Loucy (cell line): ENCODE measurements at regions not wholly inside any gene's neighbourhood (a gene's known extent, or its start where the extent isn't known, plus 50 kb on each side); places are given as distances from the start of the nearest gene placed in this dataset.

Source experiments
- H2AFZ ChIP-seq: fragments of 200-600 bp; sonication (generic); 2 replicates; pipeline ENCODE4 v1.6.0; 2016; ENCODE audit warnings: antibody characterized with exemption, mild to moderate bottlenecking, low read length, moderate library complexity
- H3F3A ChIP-seq: fragments of 200-600 bp; 2 replicates; pipeline ENCODE4 v1.6.0; 2016; ENCODE audit warnings: antibody characterized with exemption, low read depth, mild to moderate bottlenecking
- H3K27me3 ChIP-seq: fragments of 200-600 bp; sonication (generic); 2 replicates; pipeline ENCODE4 v1.6.1; 2014; ENCODE audit warnings: low read length, mild to moderate bottlenecking; ENCODE audit not compliant: insufficient read depth, poor library complexity, severe bottlenecking
- H3K36me3 ChIP-seq: fragments of 200-600 bp; sonication (generic); 2 replicates; pipeline ENCODE4 v1.6.1; 2016; ENCODE audit warnings: low read length; ENCODE audit not compliant: insufficient read depth
- H3K4me1 ChIP-seq: fragments of 200-600 bp; sonication (generic); 2 replicates; pipeline ENCODE4 v1.5.1; 2014; ENCODE audit warnings: low read length, mild to moderate bottlenecking; ENCODE audit not compliant: insufficient read depth, poor library complexity, severe bottlenecking
- H3K4me2 ChIP-seq: fragments of 200-600 bp; sonication (generic); 2 replicates; pipeline ENCODE4 v1.6.0; 2014; ENCODE audit warnings: antibody characterized with exemption, low read length, low read depth, mild to moderate bottlenecking; ENCODE audit not compliant: poor library complexity, severe bottlenecking
- H3K4me3 ChIP-seq: fragments of 200-600 bp; sonication (generic); 2 replicates; pipeline ENCODE4 v1.5.1; 2014; ENCODE audit warnings: low read length, mild to moderate bottlenecking, mixed read lengths; ENCODE audit not compliant: poor library complexity, severe bottlenecking
- H3K79me2 ChIP-seq: fragments of 200-600 bp; sonication (generic); 2 replicates; pipeline ENCODE4 v1.6.1; 2014; ENCODE audit warnings: low read length; ENCODE audit not compliant: insufficient read depth
- H3K9ac ChIP-seq: fragments of 200-600 bp; sonication (generic); 2 replicates; pipeline ENCODE4 v1.6.0; 2014; ENCODE audit warnings: mild to moderate bottlenecking, low read depth, low read length, moderate library complexity; ENCODE audit not compliant: poor library complexity, severe bottlenecking
- H3K9me2 ChIP-seq: fragments of 200-600 bp; sonication (generic); replicated peaks from 2 replicates; pipeline ENCODE4 v1.6.1; 2016; ENCODE audit warnings: low read depth, low read length, mixed read lengths
- H3K9me3 ChIP-seq: fragments of 200-600 bp; sonication (generic); 2 replicates; pipeline ENCODE4 v1.6.1; 2014; ENCODE audit warnings: mild to moderate bottlenecking, antibody characterized with exemption, low read length, low read depth; ENCODE audit not compliant: insufficient read depth
- H4K20me1 ChIP-seq: fragments of 200-600 bp; sonication (generic); 2 replicates; pipeline ENCODE4 v1.6.0; 2014; ENCODE audit warnings: antibody characterized with exemption, low read length, mild to moderate bottlenecking; ENCODE audit not compliant: insufficient read depth, poor library complexity, severe bottlenecking
- EZH2phosphoT487 ChIP-seq: fragments of 200-600 bp; IDR thresholded peaks from 2 replicates; pipeline ENCODE4 v1.6.1; 2018; ENCODE audit warnings: antibody characterized with exemption, mild to moderate bottlenecking, moderate library complexity, borderline replicate concordance
- TF ChIP-seq, protein P1 (sequence below): fragments of 200-600 bp; sonication (generic); conservative IDR thresholded peaks from 2 replicates; pipeline ENCODE4 v1.5.1; 2014; ENCODE audit warnings: mild to moderate bottlenecking, antibody characterized with exemption, low read length

DNA sequence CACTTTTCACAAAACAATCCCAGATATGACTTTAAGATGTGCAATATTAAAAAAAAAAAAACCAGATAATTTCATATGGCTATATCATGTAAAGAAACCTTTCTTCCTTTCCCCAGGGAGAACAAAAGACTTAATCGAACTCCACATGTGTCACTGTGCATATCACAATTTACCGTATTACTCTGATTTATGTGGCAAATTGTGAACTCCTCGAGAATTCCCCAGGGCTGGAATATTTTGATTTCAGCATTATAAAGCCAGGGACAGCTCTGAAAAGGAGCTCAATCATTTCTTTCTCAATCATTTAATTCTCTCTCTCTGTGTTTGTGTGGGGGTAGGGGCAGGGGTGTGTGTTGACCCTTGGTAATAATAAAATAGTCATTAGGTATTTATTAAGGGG lies 165.8 kb downstream of the TDRD15 start:
- no peak overlapping the region for H3K4me3 ChIP-seq
- H3K36me3 ChIP-seq = no peaks in the 10 kb centered on the region
- H2AFZ ChIP-seq = no peak overlapping the region
- H3K4me1 ChIP-seq = no peaks in the 10 kb centered on the region
- TF ChIP-seq EZH2phosphoT487 = no peak
- TF ChIP-seq, protein P1, sequence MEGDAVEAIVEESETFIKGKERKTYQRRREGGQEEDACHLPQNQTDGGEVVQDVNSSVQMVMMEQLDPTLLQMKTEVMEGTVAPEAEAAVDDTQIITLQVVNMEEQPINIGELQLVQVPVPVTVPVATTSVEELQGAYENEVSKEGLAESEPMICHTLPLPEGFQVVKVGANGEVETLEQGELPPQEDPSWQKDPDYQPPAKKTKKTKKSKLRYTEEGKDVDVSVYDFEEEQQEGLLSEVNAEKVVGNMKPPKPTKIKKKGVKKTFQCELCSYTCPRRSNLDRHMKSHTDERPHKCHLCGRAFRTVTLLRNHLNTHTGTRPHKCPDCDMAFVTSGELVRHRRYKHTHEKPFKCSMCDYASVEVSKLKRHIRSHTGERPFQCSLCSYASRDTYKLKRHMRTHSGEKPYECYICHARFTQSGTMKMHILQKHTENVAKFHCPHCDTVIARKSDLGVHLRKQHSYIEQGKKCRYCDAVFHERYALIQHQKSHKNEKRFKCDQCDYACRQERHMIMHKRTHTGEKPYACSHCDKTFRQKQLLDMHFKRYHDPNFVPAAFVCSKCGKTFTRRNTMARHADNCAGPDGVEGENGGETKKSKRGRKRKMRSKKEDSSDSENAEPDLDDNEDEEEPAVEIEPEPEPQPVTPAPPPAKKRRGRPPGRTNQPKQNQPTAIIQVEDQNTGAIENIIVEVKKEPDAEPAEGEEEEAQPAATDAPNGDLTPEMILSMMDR = no peak
- H3K4me2 ChIP-seq = no peak overlapping the region
- no peaks in the 10 kb centered on the region for H3K27me3 ChIP-seq
- H3K9me3 ChIP-seq = no peaks in the 10 kb centered on the region
- no peak overlapping the region for H3K9ac ChIP-seq
- no peaks in the 10 kb centered on the region for H4K20me1 ChIP-seq
- H3K79me2 ChIP-seq = no peaks in the 10 kb centered on the region
- H3F3A ChIP-seq = no peaks in the 10 kb centered on the region
- H3K9me2 ChIP-seq = no peaks in the 10 kb centered on the region

DNA sequence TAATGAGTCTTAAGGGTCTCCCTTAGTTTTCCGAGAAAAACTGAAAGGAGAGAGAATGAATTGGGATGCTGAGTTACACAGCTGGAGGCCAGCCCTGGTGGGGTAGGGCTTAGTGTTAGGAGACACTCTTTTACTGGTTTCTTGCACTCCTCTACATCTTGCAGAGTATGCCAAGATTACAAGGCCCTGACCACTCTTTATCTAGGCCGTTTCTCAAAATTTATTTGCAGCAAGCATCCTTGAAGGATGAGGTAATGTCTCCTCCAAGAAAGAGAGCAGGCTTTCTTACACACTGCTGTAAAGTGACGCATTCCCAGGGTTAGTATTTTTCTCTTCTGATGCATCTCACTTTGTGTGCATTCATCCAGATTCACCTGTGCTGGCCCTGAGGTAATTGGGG lies 166.2 kb downstream of the TDRD15 start:
- no peaks in the 10 kb centered on the region for H3F3A ChIP-seq
- no peaks in the 10 kb centered on the region for H3K9me3 ChIP-seq
- H3K4me3 ChIP-seq = no peak overlapping the region
- no peak overlapping the region for H3K4me2 ChIP-seq
- H3K36me3 ChIP-seq = no peaks in the 10 kb centered on the region
- H3K9ac ChIP-seq = no peak overlapping the region
- no peak overlapping the region for H2AFZ ChIP-seq
- no peaks in the 10 kb centered on the region for H3K9me2 ChIP-seq
- TF ChIP-seq EZH2phosphoT487 = no peak
- TF ChIP-seq, protein P1 = no peak
- H4K20me1 ChIP-seq = no peaks in the 10 kb centered on the region
- H3K27me3 ChIP-seq = no peaks in the 10 kb centered on the region
- no peaks in the 10 kb centered on the region for H3K79me2 ChIP-seq
- no peaks in the 10 kb centered on the region for H3K4me1 ChIP-seq

DNA sequence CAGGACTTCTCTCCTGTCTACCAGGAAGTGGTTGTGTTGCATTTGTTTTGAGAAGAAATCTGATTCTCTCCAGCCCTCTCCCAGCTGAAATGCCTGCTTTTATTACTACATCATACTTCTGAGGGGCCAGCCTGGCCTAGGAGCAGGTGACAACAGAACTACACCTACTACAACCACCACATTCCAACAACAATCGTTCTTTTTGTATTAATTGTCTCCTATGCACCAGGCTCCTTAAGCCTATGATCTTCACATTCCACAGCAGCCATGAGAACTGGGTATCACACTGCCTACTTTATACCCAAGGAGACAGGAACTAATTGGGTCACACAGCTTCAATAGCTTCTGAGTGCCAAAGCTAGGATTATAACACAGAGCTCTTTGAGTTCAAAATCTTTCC lies 167.7 kb downstream of the TDRD15 start:
- Histone ChIP-seq H3K36me3 (no peaks in the 10 kb centered on the region), H3K9me2 (no peaks in the 10 kb centered on the region), H3K4me2 (no peak overlapping the region), H3K9ac (no peak overlapping the region), H3K4me3 (no peak overlapping the region), H3K27me3 (no peaks in the 10 kb centered on the region), H3F3A (no peaks in the 10 kb centered on the region), H3K79me2 (no peaks in the 10 kb centered on the region), H4K20me1 (no peaks in the 10 kb centered on the region), H3K4me1 (no peaks in the 10 kb centered on the region), H2AFZ (no peak overlapping the region), H3K9me3 (no peaks in the 10 kb centered on the region)
- TF ChIP-seq, protein P1 = no peak
- no peak for TF ChIP-seq EZH2phosphoT487
